ENCODE measurements at regions not wholly inside any gene's neighbourhood (a gene's known extent, or its start where the extent isn't known, plus 50 kb on each side); places are given as distances from the start of the nearest gene placed in this dataset.

GRCh38 chr13:104163866-104164630 is 1097.8 kb upstream of the SLC10A2 start:
- intact Hi-C loops (cut with micrococcal nuclease), result no loop called here
- no peaks in the 10 kb centered on the region for H3K9me3 ChIP-seq (replicated peaks)
- DNase-seq, result no peak
- no peaks in the 10 kb centered on the region for H3K36me3 ChIP-seq
- no peaks in the 10 kb centered on the region for H3K27me3 ChIP-seq (ENCODE audit: low read depth)
- TF ChIP-seq CTCF (IDR thresholded peaks at IDR 0.05; ENCODE audit: borderline replicate concordance), result no peak
- H3K27ac ChIP-seq (replicated peaks), result no peak overlapping the region
- no peak overlapping the region for H3K4me3 ChIP-seq
- H3K4me1 ChIP-seq, result no peaks in the 10 kb centered on the region

DNA sequence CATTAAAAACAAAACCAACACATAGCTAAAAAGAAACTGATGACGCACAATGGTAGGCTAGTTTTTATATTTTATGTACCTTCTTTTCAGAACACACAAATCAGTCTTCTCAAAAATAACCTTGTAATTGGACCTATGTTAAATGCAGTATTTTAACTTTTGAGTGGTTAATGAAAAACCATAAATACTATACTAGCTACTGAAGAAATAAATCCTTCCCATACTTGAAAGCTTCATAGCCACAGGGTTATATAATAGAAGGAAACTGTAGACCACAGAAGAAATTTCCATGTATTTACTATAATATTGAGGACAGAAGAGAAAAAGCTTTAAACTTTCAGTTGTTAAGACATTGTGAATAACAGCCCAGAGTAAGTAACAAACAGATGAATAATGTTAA is 1094.3 kb upstream of the SLC10A2 start:
- Histone ChIP-seq H3K36me3 (no peaks in the 10 kb centered on the region), H3K4me1 (no peaks in the 10 kb centered on the region), H3K4me3 (no peak overlapping the region), H3K9me3 (replicated peaks) (no peaks in the 10 kb centered on the region), H3K27ac (replicated peaks) (no peak overlapping the region), H3K27me3 (ENCODE audit: low read depth) (no peaks in the 10 kb centered on the region)
- no peak for DNase-seq
- intact Hi-C loops (cut with micrococcal nuclease), result no loop called here
- no peak for TF ChIP-seq CTCF (IDR thresholded peaks at IDR 0.05; ENCODE audit: borderline replicate concordance)

DNA sequence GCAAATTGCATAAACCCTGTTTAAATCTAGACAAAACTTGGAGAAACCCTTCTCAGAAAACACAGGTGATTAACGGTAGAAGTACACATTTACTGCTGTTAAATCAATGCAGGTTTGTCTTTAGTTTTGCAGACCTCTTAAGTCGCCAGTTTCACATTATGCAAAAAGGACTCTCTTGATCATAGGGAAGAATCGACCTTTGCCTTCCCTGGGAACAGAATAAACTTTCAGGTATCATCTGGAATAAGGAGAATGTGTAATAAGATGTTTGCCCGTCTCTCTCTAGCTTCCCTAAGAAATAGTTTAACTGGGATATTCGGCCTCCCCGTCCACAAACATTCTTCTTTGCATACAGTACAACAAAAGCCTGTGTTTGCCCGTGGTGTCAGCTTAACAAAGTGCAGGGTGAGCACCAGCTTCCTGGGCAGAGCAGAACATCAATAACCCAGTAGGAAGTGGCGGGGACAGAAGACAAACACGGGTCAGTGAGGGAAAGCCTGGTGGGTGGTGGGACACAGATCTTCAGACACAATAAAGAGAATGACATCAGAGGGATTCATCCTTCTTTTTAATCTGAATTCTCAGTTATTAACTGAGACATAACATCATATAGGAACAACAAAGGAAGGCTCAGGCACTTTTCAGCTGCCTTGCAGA is 1077.7 kb upstream of the SLC10A2 start:
- Histone ChIP-seq H3K9me3 (replicated peaks) (no peaks in the 10 kb centered on the region), H3K27me3 (ENCODE audit: low read depth) (no peaks in the 10 kb centered on the region), H3K27ac (replicated peaks) (no peak overlapping the region), H3K36me3 (no peaks in the 10 kb centered on the region), H3K4me1 (no peaks in the 10 kb centered on the region), H3K4me3 (no peak overlapping the region)
- no peak for TF ChIP-seq CTCF (IDR thresholded peaks at IDR 0.05; ENCODE audit: borderline replicate concordance)
- intact Hi-C loops (cut with micrococcal nuclease), result no loop called here
- DNase-seq, result no peak

- Histone ChIP-seq H3K36me3 (no peaks in the 10 kb centered on the region), H3K4me3 (no peak overlapping the region), H3K27ac (replicated peaks) (no peak overlapping the region), H3K9me3 (replicated peaks) (no peaks in the 10 kb centered on the region), H3K4me1 (no peaks in the 10 kb centered on the region), H3K27me3 (ENCODE audit: low read depth) (no peaks in the 10 kb centered on the region)
- intact Hi-C loops (cut with micrococcal nuclease), result no loop called here
- DNase-seq, result no peak
- TF ChIP-seq CTCF (IDR thresholded peaks at IDR 0.05; ENCODE audit: borderline replicate concordance), result no peak
Measured at GRCh38 chr13:104140552-104140951, 1074.3 kb upstream of the SLC10A2 start.

DNA sequence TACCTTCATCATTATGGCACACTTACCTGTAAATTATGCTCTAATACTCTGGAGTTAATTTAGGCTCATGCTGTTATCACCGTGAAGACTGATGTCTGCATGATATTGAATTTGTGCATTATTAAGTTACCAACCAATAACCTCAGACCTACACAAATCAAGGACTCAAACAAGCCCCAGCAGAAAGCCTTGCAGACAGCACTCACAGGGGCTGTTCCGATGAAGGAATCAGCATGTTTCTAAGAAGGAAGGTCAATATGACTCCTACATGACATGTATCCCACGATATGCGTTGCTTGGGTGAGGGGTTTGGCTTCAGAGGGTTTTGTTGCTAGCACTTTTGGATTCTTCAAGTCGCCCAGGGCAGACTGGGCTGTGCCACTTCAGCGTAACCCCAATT is 1071.2 kb upstream of the SLC10A2 start:
- Histone ChIP-seq H3K9me3 (replicated peaks) (no peaks in the 10 kb centered on the region), H3K27ac (replicated peaks) (no peak overlapping the region), H3K4me3 (no peak overlapping the region), H3K27me3 (ENCODE audit: low read depth) (no peaks in the 10 kb centered on the region), H3K4me1 (no peaks in the 10 kb centered on the region), H3K36me3 (no peaks in the 10 kb centered on the region)
- intact Hi-C loops (cut with micrococcal nuclease), result no loop called here
- no peak for DNase-seq
- no peak for TF ChIP-seq CTCF (IDR thresholded peaks at IDR 0.05; ENCODE audit: borderline replicate concordance)
